ENCODE measurements at regions not wholly inside any gene's neighbourhood (a gene's known extent, or its start where the extent isn't known, plus 50 kb on each side); places are given as distances from the start of the nearest gene placed in this dataset.
"Not testable (repeated sequence)": the region's sequence is repeated elsewhere in the genome, so short reads cannot be mapped to it uniquely, and the experiment has no call there.

GRCh38 chr21:35609263-35609662 is 451.1 kb downstream of the SETD4 start:
- DNase-seq (ENCODE audit: low read depth in 2 of 3, low spot score in 2 of 3): no peak

DNA sequence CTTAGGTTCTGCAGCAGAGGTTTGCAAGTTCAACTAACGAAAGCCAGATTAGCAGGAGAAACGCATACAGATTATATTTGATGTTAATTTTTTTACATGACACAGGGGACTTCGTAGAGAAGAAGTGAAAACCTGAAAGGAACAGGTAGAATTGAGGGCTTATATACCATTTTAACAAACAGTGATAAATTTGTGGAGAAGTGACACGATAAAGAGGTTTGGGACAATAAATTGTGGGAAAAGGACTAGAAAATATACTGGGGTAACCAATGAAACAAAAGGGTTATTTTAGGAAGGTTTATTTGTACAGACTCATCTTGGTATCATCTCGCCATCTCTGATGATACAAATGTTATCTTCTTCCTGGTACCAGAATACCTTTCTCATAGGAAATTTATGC is 452.9 kb downstream of the SETD4 start:
- DNase-seq (ENCODE audit: low read depth in 2 of 3, low spot score in 2 of 3): no peak

DNA sequence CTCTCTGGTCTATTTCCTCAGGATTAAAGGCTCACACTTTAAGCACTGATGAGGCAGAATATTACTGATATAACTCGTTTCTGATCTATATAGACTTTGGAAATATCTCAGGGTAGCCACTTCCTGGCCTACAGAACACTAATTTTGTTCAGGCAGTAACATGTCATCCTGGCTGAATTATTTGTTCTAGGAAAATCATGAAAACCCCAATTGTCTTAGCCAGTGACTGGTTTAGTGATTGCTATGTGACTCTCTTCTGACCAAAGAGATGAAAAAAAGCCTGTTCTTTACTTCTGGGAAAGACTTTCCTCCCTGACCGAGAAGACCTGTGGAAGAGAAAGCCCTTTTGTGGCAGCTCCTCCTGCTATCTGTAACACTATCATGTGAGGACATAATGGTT is 453.7 kb downstream of the SETD4 start:
- DNase-seq (ENCODE audit: low read depth in 2 of 3, low spot score in 2 of 3): no peak

GRCh38 chr21:35606146-35606545 is 454.2 kb downstream of the SETD4 start:
- no peak for DNase-seq (ENCODE audit: low read depth in 2 of 3, low spot score in 2 of 3)

DNA sequence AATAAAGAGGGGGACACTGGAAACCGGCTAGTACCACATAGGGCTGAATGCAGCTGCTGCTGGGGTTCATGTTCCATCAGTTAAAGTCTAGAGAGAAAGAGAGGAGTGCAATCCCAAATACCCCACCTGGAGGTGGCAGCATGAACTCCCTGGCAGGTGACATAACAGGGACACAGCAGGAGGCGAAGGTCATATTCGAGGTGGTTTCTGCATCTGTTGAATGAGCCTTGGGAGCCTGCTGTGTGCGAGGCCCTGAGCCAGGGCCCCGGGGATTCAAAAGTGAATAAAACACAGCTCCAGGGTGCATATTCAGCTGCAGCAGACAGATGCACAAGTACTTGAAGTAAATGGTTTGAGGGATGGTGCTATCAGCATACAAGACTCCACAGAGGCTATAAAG is 456.8 kb downstream of the SETD4 start:
- DNase-seq (ENCODE audit: low read depth in 2 of 3, low spot score in 2 of 3): no peak

DNA sequence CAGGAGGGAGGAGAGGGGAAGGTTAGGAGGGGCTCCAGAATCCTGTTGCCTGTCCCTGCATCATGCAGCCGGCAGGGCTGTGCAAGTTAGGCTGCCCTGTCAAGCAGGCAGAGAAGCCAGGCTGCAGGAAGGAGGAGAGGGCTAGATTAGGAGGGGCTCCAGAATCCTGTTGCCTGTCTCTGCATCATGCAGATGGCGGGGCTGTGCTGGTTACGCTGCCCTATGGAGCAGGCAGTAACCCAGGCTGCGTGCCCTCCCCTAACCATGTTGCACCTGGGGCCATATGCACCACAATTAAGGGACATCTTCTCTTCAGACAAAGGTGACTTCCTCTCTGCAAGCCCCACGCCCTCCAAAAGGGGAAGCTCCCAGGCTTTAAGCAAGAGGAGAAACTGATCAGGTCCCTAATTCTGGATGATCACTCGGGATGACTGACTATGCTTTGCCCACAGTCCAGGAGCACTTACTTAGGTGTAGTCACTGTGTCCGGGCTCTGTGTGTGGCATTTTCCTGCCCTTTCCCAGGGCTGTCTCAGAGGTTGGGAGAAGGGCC is 457.4 kb downstream of the SETD4 start:
- no peak for DNase-seq (ENCODE audit: low read depth in 2 of 3, low spot score in 2 of 3)

GRCh38 chr21:35601211-35601610 is 459.1 kb downstream of the SETD4 start:
- DNase-seq (ENCODE audit: low read depth in 2 of 3, low spot score in 2 of 3): no peak

DNA sequence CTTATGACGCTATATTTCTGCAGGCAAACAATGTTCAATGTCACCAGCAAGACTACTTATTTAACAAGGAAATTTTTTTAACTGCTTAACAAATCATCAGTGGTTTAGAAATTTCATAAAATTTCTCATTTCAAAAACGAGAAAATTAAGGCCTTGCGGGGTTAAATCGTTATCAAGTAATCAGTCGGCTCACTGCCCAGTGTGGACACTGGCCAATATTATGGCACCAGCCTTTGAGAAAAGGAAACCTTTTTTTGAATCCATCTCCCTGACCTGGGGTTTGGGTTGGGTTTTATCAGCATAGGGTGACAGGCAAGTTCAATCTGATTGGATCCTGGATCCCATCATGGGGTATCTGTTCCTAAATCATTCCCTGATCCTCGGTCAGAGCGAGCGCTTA is 461.2 kb downstream of the SETD4 start:
- no peak for DNase-seq (ENCODE audit: low read depth in 2 of 3, low spot score in 2 of 3)

DNA sequence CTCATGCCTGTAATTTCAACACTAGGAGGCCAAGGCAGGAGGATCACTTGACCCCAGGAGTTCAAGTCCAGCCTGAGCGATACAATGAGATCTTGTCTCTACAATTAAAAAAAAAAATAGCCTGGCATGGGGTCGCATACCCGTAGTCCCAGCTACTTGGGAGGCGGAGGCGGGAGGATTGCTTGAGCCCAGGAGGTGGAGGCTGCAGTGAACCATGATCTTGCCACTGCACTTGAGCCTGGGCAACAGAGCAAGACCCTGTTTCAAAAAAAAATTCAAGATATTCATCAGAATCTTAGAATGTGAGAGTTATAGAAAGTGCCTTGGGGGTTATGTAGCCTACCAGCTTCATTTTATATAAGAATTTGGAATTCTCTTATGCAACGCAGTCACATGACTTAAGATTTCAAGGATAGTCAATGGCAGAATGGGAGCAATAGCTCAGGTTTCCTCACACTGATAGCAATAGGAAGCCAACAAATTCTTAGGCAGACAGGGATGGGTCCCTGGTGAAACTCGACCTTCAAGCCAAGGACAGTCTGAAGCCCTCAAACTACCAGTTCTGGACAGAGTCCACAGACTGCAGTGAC is 462.5 kb downstream of the SETD4 start:
- DNase-seq (ENCODE audit: low read depth in 2 of 3, low spot score in 2 of 3): no peak

DNA sequence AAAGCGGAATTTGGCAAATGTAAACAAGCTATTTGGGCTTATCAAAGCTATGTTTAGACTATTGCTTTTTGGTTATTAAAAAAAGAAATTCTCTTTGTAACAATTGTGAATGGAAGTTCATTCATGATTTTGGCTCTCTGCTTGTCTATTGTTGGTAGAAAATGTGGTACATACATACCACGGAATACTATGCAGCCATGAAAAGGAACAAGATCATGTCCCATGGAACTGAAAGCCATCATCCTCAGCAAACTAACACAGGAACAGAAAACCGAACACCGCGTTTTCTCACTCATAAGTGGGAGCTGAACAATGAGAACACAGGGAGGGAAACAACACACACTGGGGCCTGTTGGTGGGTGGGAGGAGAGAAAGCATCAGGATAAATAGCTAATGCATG is 465.4 kb downstream of the SETD4 start:
- no peak for DNase-seq (ENCODE audit: low read depth in 2 of 3, low spot score in 2 of 3)

DNA sequence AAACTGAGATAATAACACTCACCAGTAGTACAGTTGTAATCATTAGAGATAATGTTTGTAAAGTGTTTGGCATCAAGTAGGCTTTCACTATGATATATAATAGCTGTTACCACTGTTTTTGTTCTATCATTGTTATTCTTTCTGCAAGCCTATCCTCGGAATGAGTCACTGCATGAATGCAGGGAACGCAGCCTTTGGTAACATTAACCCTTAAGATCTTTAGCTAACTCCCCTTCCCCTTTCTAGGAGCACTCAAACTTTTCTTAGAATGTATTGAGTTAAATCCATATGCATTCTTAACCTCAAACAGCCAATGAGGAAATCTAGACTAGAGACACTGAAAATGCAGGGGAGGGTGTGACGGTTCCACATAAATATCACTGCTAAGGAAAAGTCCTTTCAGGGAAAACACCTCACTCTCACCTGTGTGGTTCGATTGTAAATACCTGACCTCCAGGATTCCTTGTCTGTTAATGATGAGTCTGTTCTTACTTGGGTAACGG is 467.3 kb downstream of the SETD4 start:
- no peak for DNase-seq (ENCODE audit: low read depth in 2 of 3, low spot score in 2 of 3)

DNA sequence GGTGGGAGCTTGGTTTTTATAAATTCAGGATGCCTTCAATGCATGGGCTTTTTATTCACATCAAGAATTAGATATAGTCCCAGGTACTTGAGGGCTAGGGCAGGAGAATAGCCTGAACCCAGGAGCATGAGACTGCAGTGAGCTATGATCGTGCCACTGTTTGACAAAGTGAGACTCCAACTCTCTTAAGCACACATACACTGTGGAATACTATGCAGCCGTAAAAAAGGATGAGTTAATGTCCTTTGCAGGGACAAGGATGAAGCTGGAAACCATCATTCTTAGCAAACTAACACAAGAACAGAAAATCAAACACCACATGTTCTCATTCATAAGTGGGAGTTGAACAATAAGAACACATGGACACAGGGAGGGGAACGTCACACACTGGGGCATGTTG is 470.0 kb downstream of the SETD4 start:
- not testable (repeated sequence) for DNase-seq (ENCODE audit: low read depth in 2 of 3, low spot score in 2 of 3)

GRCh38 chr21:35587841-35588380 is 472.4 kb downstream of the SETD4 start:
- DNase-seq (ENCODE audit: low read depth in 2 of 3, low spot score in 2 of 3): no peak

- no peak for DNase-seq (ENCODE audit: low read depth in 2 of 3, low spot score in 2 of 3)
Measured at GRCh38 chr21:35586305-35586704, 474.0 kb downstream of the SETD4 start.

- DNase-seq (ENCODE audit: low read depth in 2 of 3, low spot score in 2 of 3): no peak
Measured at GRCh38 chr21:35585878-35586277, 474.4 kb downstream of the SETD4 start.

DNA sequence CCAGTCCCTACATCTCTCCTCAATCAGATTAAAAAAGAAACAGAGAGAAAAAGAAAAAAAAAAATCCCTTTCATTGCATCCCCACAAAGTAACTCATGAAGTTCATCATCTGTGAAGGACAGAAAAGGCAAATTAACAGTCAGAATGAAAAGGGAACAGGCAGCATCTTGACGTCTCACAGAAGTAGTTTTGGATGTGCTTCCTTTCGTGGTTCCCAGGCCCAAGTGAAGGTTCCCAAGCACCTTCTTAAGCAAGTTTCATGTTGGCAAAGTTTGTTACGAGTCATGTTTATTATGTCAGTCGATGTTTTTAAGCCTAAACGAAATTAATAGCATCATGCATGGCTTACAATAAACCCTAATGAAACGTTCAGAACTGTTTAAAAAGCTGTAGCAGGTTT is 475.2 kb downstream of the SETD4 start:
- DNase-seq (ENCODE audit: low read depth in 2 of 3, low spot score in 2 of 3): no peak

DNA sequence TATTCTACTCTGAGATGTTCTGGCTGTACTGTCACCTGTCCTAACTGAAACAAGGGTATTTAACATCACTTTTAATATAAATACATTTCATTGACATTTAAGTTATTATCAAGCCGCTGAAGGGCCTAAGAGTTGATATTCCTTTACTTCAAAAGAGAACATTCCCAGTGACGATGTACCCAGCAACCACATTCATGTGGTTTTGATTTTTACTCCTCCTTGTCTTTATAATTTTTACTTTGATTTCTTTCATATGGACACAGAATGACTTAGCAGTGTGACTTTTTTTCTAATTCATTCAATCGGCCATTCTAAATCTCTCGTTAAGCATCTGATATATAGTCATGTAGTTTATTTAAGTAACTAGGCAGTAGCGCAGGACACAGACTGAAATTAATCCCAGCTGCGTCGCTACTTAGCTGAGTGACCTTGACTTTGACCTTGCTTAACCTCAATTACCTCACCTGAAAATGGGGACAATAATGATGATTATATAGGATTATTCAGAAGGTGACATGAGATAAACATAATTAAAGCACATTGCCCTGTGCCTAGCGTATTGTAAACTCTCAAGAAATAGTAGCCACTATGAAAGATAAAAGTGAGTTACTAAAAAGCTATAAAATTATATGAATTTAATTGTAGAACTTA is 476.6 kb downstream of the SETD4 start:
- DNase-seq (ENCODE audit: low read depth in 2 of 3, low spot score in 2 of 3): no peak

DNA sequence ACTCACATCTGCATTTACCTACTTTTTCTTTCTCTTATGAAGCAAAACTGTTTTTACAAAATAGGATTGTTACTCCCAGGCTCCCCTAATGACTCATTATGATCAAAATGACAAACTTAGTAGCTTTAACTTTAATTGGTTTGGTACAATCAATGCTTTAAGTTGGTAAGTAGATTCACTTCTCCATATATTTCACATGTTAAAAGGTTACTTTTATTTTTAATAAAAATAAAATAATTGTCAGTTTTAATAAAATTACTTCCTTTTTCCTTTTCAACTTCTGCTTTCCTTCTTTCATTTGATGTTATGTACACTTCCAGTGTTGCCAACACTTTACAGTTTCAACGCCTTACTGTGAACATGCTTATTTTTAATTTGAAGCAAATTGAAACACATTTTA is 477.6 kb downstream of the SETD4 start:
- no peak for DNase-seq (ENCODE audit: low read depth in 2 of 3, low spot score in 2 of 3)

DNA sequence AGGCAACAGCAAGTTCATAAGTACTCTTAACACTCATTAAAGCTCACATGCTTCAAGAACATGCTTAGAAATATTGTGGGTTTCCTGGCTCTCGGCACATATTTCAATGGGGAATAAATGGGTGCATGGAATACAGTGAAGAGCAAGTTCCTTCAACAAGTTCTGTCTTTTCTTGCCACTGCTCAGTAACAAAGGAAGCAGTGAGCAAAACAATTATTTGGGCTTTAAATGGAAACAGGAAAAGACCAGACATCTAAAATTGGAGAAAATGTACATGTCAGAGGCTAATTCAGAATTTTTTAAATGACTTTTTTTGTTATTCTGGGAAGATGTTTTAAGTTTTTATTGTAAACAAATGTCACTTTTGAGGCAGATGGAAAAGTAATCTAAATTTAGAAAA is 478.7 kb downstream of the SETD4 start:
- DNase-seq (ENCODE audit: low read depth in 2 of 3, low spot score in 2 of 3): no peak

- no peak for DNase-seq (ENCODE audit: low read depth in 2 of 3, low spot score in 2 of 3)
Measured at GRCh38 chr21:35579520-35580293, 480.6 kb downstream of the SETD4 start.

- DNase-seq (ENCODE audit: low read depth in 2 of 3, low spot score in 2 of 3): no peak
Measured at GRCh38 chr21:35578831-35579471, 481.4 kb downstream of the SETD4 start.

Measured in activated CD8-positive, alpha-beta memory T cell treated with anti-CD3 and anti-CD28 coated beads for 48 hours (primary cell).